ENCODE measurements at regions not wholly inside any gene's neighbourhood (a gene's known extent, or its start where the extent isn't known, plus 50 kb on each side); places are given as distances from the start of the nearest gene placed in this dataset.
A peak's percentile ranks its signal among the peaks of the same experiment; 100 is the strongest.

- peak; percentile 23 for DNase-seq
Observed at GRCh38 chr1:42033629-42034028, 114.9 kb upstream of the HIVEP3 start.

- DNase-seq = no peak
Observed at GRCh38 chr1:42017730-42018129, 99.0 kb upstream of the HIVEP3 start.

- no peak for DNase-seq
Observed at GRCh38 chr1:42017259-42017658, 98.5 kb upstream of the HIVEP3 start.

- DNase-seq = no peak
Observed at GRCh38 chr1:42014823-42015222, 96.1 kb upstream of the HIVEP3 start.

GRCh38 chr1:42013881-42014470 lies 95.3 kb upstream of the HIVEP3 start:
- DNase-seq = no peak

- DNase-seq = no peak
Observed at GRCh38 chr1:42012852-42013251, 94.1 kb upstream of the HIVEP3 start.

GRCh38 chr1:42010381-42010780 lies 91.7 kb upstream of the HIVEP3 start:
- no peak for DNase-seq

GRCh38 chr1:42008264-42008663 lies 89.5 kb upstream of the HIVEP3 start:
- DNase-seq = no peak

GRCh38 chr1:42006836-42007235 lies 88.1 kb upstream of the HIVEP3 start:
- no peak for DNase-seq

GRCh38 chr1:42006093-42006492 lies 87.4 kb upstream of the HIVEP3 start:
- no peak for DNase-seq

GRCh38 chr1:42005530-42005929 lies 86.8 kb upstream of the HIVEP3 start:
- DNase-seq = no peak

- DNase-seq = no peak
Observed at GRCh38 chr1:42004860-42005259, 86.1 kb upstream of the HIVEP3 start.

- DNase-seq = no peak
Observed at GRCh38 chr1:42004322-42004721, 85.6 kb upstream of the HIVEP3 start.

- DNase-seq = peak; percentile 82
Observed at GRCh38 chr1:42003433-42003832, 84.7 kb upstream of the HIVEP3 start.

GRCh38 chr1:42002220-42002619 lies 83.5 kb upstream of the HIVEP3 start:
- peak; percentile 69 for DNase-seq

- peak; percentile 23 for DNase-seq
Observed at GRCh38 chr1:42000766-42001165, 82.0 kb upstream of the HIVEP3 start.

GRCh38 chr1:41999884-42000283 lies 81.2 kb upstream of the HIVEP3 start:
- no peak for DNase-seq

- no peak for DNase-seq
Observed at GRCh38 chr1:41998250-41998649, 79.5 kb upstream of the HIVEP3 start.

- DNase-seq = no peak
Observed at GRCh38 chr1:41997153-41997552, 78.4 kb upstream of the HIVEP3 start.

GRCh38 chr1:41995441-41996130 lies 76.9 kb upstream of the HIVEP3 start:
- DNase-seq = no peak

GRCh38 chr1:41994195-41994894 lies 75.6 kb upstream of the HIVEP3 start:
- no peak for DNase-seq

GRCh38 chr1:41983451-41983850 lies 64.7 kb upstream of the HIVEP3 start:
- no peak for DNase-seq

GRCh38 chr1:41981796-41982195 lies 63.1 kb upstream of the HIVEP3 start:
- DNase-seq = no peak

All from NCI-H69 (cell line).